ENCODE measurements at regions not wholly inside any gene's neighbourhood (a gene's known extent, or its start where the extent isn't known, plus 50 kb on each side); places are given as distances from the start of the nearest gene placed in this dataset.
"Not testable (repeated sequence)": the region's sequence is repeated elsewhere in the genome, so short reads cannot be mapped to it uniquely, and the experiment has no call there.

- ATAC-seq = no peak
These were observed 282.1 kb upstream of the TRIB2 start for GRCh38 chr2:12434630-12435098.

- no peak for ATAC-seq
These were observed 281.1 kb upstream of the TRIB2 start for GRCh38 chr2:12435430-12436222.

- no peak for ATAC-seq
These were observed 280.3 kb upstream of the TRIB2 start for GRCh38 chr2:12436483-12436882.

- ATAC-seq = peak in 1 of 2 donors; percentile 56
These were observed 279.7 kb upstream of the TRIB2 start for GRCh38 chr2:12436935-12437561.

GRCh38 chr2:12440731-12441130 lies 276.0 kb upstream of the TRIB2 start:
- no peak for ATAC-seq

- no peak for ATAC-seq
These were observed 274.8 kb upstream of the TRIB2 start for GRCh38 chr2:12441750-12442475.

GRCh38 chr2:12442476-12442847 lies 274.3 kb upstream of the TRIB2 start:
- peak; percentile 81 to 93 for ATAC-seq

GRCh38 chr2:12448846-12449505 lies 267.8 kb upstream of the TRIB2 start:
- peak in 1 of 2 donors; percentile 69 for ATAC-seq

GRCh38 chr2:12451726-12452125 lies 265.0 kb upstream of the TRIB2 start:
- peak in 1 of 2 donors; percentile 19 for ATAC-seq

GRCh38 chr2:12452185-12452584 lies 264.6 kb upstream of the TRIB2 start:
- ATAC-seq = no peak

- no peak for ATAC-seq
These were observed 263.0 kb upstream of the TRIB2 start for GRCh38 chr2:12453731-12454130.

GRCh38 chr2:12455661-12456060 lies 261.1 kb upstream of the TRIB2 start:
- no peak for ATAC-seq

- ATAC-seq = peak; percentile 91 to 92
These were observed 260.2 kb upstream of the TRIB2 start for GRCh38 chr2:12456293-12457106.

GRCh38 chr2:12457831-12458230 lies 258.9 kb upstream of the TRIB2 start:
- no peak for ATAC-seq

GRCh38 chr2:12463189-12463588 lies 253.5 kb upstream of the TRIB2 start:
- no peak for ATAC-seq

- no peak for ATAC-seq
These were observed 251.1 kb upstream of the TRIB2 start for GRCh38 chr2:12465631-12466135.

GRCh38 chr2:12467303-12467702 lies 249.4 kb upstream of the TRIB2 start:
- no peak for ATAC-seq

- no peak for ATAC-seq
These were observed 247.6 kb upstream of the TRIB2 start for GRCh38 chr2:12469141-12469561.

GRCh38 chr2:12472265-12472664 lies 244.5 kb upstream of the TRIB2 start:
- not testable (repeated sequence) for ATAC-seq

GRCh38 chr2:12478151-12479064 lies 238.3 kb upstream of the TRIB2 start:
- no peak for ATAC-seq
